NCI-H69 (cell line): ENCODE measurements at regions not wholly inside any gene's neighbourhood (a gene's known extent, or its start where the extent isn't known, plus 50 kb on each side); places are given as distances from the start of the nearest gene placed in this dataset.
A peak's percentile ranks its signal among the peaks of the same experiment; 100 is the strongest.
"Not testable (repeated sequence)": the region's sequence is repeated elsewhere in the genome, so short reads cannot be mapped to it uniquely, and the experiment has no call there.

Source experiments
- DNase-seq: peaks from one replicate; lab custom pipeline; 2025; lab: John Stamatoyannopoulos, UW

DNA sequence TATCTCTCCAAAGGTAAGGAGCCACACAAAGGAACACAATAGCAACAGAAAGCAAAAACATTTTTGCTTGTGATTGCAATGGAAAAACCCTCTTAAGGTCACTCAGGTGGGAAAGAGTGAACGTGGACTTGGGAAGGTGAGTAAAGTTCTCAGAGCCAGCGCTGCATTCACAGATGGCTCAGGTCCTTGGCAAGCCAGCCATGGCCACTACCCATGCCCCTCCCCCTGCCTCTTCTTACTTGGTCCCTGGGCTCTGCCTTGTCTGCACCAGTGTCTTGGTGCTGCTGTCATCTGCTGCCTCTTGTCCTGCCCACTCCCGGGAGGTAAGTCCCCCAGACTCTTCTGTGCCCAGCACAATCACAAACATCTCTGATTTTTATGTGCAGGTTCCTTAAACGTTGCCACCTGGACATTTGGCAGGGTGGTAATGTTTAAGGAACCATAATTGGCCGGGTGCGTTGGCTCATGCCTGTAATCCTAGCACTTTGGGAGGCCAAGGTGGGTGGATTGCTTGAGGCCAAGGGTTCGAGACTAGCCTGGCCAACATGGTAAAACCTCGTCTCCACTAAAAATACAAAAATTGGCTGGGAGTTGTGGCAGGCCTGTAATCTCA is 74.6 kb downstream of the FEM1C start:
- DNase-seq, result no peak

DNA sequence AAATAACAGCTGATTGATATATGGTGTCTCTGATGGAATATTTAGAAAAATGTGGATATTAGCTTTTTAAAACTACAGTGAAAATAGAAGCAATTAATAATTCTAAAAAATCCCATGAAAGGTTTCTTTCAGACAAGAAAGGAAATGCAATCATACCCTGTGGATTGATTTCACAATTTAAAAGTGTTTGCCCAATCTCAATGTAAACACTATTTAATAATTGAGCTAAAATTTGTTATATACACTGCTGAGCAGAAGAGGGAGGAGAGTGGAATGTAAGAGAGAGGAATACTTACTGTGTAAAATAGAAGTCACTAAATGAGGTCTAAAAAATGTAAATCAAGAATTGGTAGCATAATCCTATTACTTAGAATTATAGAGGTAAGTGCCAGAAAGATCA is 76.9 kb downstream of the FEM1C start:
- DNase-seq, result peak; percentile 27

DNA sequence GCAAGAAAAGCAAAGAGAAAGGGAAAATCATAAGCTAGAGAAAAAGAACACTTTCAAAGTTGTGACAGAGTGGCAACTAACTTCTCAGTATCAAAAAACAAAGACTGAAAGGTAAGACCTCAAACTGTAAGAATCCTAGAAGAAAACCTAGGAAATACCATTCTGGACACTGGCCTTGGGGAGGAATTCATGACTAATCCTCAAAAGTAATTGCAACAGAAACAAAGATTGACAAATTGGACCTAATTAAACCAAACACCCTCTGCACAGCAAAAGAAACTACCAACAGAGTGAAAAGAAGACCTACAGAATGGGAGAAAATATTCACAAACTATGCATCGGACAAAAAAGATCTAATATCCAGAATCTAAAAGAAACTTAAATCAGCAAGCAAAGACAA is 79.1 kb downstream of the FEM1C start:
- no peak for DNase-seq

DNA sequence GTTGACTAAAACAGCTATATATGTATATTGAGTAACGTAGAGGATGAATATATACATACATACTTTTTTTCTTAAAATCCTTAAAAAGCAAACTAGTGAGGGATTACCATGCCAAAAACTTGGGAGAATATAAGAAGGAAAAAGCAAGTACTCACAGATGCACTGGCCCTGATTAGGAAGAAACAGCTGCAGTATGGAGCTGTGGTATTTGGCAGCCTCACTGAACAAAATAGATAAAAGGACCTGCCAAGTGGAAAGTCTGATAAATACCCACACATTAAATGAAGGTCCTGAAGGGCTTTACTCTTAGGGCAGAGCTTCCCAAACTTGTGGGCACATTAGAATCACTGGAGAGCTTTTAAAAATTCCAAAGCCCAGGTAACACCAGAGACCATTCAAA is 80.6 kb downstream of the FEM1C start:
- no peak for DNase-seq

DNA sequence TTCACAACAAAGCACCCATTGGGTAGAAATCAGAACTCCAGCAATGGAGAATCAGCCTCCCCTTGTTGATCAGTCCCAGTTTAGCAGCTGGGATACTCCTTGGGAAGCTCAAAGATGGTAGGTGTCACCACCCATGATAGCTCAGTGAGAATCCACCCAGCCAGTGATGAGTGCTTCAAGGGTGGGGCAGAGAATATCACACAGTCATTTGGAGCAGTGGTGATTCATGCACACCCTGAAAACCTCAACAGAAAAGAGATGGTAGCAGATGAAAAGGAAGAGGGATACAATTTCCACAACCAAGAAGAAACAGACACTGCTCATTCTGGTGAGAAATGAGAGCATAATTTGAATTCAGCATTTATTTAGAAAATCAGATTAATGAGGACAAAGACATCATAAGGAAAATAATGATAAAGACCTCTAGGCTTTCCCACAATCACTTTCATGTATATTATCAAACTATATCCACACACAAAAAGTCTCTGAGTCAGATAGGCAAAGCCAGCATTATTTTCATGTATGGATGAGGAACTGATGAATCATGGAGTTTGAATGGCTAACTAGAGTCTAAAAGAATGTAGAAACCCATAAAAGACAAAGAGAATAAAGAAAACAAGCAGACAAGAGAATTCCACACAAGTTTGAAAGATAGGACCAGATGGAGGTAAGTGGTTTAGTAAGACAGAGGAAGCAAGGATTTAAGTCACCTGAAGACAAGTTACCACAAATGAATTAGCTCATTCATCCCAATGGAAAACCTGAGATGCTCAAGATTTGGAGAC is 82.9 kb downstream of the FEM1C start:
- DNase-seq, result no peak

DNA sequence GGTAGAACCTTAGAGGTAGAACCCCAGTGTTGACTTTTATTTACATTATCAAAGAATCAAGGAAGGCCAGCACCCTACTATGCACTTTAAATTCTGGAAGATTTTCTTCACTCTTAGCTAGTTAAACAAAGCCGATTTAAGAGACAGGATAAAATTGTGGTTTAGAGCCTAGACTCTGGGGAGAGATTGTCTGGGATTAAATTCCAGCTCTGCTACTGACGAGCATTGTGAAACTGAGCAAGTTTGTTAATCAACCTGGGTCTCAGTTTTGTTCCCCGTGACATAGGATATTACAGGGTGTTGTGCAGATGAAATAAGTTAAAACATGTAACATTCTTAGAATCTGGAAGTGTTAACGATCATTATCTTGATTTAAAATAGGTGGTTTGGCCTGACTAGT is 83.5 kb downstream of the FEM1C start:
- DNase-seq, result no peak

DNA sequence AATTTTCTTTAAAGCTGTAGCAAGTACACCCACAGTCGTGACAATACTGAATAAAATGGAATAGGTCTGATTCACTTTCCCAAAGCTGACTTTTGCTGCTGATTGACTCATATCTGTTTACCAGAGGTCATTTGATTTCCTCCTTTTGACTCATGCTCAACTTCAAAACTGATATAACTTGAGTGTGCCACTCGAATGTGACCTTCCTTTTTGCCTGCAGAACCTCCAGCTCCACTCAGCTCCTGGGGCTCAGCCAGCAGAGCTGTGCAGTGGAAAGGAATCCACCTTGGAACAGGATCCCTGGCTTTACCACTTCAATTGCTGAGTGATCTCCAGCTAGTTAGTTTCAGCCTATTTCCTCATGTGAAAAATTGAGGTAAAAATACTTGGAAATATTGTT is 84.1 kb downstream of the FEM1C start:
- DNase-seq, result no peak

DNA sequence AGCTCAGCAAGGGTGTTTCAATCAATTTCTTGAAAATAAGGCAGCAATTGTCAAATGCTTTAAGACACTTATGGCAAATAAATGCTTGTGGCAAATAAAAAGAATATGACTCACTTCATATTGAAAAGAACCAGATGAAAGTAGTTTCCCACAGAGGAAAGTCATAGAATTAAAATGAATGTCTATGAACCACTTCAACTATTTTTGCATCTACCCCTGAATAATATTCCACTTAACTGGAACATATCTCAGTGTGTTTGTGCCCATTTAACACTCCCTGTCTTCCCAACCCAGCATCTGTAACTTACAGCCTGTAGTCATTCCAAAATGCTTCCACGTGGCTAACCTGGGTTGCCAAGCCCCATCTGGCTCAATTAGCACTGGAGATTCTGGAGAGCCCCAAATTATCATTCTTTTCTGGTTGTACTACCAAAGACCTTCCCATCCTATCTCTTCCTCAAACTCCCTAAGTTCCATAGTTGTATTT is 84.7 kb downstream of the FEM1C start:
- no peak for DNase-seq

DNA sequence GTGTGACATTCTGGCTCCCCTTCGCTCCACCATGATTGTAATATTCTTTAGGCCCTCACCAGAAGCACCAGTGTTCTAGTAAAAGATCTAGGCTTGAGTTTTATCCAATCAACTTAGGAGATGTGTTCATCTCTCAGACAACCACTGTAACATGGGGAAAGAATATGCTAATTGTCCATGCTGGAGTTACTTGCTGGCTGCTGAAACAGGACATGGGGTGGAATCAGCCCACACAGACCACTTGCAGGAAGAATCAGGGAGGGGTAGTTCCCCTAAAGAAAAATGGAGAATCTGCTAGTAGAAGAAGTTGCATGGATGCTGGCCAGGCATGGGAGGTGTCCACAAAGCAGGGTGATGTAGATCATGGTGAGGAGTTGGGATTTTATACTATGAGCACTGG is 86.2 kb downstream of the FEM1C start:
- DNase-seq, result no peak

DNA sequence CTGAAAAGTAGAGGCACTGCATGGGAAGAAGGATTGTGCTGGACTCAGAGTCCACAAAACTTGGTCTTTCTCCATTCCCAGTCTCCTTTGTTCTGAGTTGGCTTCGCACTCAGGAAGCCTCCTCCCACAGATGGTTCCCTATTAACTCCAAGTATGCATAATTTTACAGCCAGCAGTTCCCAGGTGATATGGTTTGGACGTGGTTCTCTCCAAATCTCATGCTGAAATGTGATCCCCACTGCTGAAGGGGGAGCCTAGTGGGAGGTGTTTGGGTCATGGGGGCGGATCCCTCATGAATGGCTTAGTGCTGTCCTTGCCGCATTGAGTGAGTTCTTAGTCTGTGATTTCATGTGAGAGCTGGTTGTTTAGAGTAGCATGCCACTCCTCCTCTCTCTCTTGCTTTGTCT is 86.6 kb downstream of the FEM1C start:
- peak; percentile 60 for DNase-seq

DNA sequence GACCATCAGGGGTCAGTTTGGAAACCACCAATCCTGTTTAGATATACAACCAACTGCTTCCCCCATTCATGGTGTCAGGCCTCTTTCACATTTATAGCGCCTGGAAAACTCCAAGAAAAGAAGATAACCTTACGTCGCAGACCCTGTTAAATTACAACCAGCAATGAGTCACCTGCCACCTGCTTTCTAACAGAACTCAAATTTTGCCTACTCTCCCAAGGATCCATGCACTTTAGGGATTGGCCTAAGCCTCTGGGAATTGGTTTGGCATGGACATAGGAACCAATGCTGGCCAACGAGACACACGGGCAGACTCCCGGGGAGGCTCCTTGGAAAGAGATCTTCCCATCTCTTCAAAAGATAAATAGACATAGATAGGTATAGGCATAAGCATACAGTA is 87.0 kb downstream of the FEM1C start:
- peak; percentile 22 for DNase-seq

DNA sequence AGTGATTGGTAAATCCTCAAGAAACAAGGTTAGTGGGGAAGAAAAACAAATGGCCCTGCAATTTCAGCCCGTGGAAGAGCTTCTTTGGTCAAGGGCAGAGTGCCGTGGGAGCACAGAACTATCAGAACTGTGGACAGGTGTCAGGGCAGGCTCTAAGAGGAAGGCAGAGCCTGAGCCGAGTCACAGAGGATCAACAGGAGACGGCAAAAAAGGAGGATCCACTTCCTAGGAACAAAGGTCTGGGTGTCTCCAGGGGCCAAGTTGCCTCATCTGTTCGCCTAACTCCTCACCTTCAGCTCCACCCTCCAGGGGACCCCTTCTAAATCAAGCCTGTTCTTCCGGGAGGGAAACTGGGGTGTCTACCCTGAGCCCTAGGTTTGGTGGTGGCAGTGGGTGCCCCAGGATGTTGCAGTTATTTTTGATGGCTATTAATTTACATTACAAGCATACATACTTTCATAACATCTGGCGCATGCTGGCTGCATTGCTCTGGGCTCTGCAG is 88.0 kb downstream of the FEM1C start:
- peak; percentile 29 for DNase-seq

DNA sequence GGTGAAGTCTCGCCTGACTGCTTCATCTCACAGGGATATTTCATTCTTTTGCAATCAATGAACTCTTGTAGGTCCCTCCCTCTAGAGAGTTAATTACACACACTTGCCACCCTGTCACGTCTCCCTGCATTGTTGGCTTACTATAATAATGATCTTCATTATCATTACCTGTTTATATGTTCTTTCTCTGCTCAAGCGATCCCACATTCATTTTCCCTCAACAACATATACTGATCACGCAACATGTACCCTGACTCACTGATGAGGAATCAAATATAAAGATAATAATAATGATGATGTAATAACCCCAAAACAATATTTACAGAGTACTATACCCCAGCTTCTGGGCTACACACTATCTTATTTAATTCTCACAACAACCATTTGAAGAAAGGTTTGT is 88.5 kb downstream of the FEM1C start:
- DNase-seq, result no peak

DNA sequence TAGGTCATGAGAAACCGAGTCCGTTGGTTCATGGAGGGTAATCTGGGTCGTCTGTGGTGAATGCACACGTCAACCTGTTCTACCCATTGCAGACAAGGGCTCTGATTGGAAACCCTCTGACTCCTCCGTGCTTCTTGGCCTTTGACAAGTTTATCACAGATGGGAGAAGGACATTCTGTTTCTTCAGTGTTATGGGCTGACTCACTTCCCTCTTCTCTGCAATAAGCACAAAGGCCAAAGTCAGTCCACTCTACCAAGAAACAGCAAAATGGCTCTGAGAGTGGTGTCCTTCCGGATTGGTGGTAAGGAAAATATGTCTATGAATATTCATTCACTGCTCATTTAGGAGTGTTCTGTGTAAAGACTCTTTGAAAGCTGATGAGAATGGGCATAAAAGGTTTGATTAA is 89.3 kb downstream of the FEM1C start:
- DNase-seq, result no peak

DNA sequence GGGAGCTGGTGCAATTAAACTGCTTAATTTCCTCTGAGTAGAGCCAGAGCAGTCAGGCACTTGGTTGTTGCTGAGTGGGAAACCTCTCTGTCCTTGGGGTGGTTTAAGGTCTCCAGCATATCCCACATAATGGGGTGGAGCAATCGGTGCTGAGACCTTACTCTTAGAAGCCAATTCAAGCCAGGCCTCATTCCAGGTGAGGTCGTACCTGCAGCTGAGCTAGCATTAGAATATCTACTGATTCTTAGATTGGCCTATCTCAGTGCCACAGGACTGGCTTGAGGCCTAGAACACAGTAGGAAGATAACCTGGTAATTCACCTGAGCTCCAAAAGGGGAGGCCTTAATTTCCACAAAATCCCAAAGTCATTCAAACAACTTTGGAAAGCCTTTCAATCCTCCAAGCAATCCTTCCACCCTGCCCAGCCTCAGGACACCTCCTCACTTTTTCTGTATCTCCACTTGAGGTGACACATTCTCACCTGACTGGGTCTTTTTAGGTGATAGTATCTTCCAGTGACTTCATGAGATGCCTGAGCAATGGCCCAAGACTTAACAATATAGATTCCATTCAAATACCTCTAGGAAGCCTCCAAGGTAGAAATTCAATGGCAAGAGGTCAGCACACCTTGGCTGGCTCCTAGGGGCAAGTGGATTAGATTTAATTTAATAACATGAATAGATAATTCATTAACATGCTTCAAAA is 91.0 kb downstream of the FEM1C start:
- no peak for DNase-seq

DNA sequence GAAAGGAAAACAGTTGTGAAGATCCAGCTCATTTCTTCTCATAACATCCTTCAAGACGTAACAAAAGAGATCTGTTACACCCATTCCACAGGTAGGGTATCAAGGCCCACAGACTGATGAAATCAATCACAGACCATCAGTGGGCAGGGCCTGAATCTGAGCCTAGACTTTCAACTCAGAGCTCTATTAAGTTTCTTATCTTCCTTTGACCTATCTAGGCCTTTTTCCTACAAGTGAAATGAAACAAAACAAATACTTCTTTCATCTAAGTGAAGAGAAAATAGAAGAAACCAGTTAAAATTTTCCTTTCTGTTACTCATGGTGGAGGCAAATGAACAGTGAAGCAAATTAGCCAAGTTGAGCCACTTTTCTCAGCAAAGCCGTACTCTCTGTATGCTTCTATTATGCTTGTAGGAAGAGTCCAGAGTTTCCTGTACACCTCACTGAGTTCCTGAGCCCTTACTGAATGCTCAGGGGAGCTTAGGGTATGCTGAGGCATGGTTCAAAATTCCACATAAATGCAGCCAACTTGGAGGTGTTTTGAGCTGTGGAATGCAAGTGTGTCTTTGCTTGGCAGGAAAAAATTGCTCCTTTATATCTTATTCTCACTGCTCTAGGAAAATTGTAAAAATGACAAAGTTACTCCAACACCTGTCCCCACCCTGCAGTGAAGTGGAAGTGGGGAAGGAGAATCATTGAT is 91.9 kb downstream of the FEM1C start:
- DNase-seq, result no peak

DNA sequence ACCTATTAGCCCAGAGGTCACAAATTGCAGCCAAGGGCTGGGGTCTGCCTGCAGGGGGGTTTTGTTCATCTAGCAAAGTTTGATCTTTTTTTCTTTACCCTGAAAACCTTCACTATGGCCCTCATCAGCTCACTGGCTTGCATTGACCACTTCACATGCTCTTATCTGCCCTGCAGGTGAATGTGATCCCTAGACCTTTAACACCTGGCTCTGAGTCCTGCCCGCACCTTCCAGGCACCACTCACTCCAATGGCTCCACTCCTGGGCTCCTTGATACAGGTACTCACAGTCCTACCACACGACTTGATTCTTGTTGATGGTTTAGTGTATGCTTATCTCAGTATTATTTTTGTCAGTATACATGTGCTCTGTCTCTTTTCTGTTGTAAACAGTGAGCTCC is 92.5 kb downstream of the FEM1C start:
- no peak for DNase-seq

DNA sequence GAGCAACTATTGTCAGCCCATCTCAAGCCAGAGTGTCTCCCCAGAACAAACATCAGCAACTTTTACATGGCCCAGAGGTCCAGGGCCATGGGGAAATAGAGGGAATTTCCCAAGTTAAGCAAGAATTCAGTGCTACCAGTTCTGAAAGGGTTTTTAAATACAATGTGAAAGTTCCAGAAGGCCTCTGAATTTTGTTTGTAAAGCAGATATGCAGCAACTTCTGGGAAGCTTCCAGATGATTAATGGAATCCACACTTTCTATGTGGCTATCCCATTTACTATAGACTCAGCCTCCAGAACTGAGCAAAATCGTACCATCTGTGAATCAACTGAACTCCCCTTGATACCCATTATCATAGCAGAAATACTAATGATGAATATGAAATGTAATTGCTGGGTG is 93.8 kb downstream of the FEM1C start:
- DNase-seq, result peak; percentile 83

DNA sequence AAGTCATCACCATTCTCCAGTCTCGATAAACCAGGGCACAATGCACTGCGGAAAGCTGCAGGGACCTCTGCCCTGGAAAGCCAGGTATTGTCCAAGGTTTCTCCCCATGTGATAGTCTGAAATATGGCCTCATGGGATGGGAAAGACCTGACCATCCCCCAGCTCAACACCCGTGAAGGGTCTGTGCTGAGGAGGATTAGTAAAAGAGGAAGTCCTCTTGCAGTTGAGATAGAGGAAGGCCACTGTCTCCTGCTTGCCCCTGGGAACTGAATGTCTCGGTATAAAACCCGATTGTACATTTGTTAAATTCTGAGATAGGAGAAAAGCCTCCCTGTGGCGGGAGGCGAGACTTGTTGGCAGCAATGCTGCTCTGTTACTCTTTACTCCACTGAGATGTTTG is 95.9 kb downstream of the FEM1C start:
- not testable (repeated sequence) for DNase-seq

DNA sequence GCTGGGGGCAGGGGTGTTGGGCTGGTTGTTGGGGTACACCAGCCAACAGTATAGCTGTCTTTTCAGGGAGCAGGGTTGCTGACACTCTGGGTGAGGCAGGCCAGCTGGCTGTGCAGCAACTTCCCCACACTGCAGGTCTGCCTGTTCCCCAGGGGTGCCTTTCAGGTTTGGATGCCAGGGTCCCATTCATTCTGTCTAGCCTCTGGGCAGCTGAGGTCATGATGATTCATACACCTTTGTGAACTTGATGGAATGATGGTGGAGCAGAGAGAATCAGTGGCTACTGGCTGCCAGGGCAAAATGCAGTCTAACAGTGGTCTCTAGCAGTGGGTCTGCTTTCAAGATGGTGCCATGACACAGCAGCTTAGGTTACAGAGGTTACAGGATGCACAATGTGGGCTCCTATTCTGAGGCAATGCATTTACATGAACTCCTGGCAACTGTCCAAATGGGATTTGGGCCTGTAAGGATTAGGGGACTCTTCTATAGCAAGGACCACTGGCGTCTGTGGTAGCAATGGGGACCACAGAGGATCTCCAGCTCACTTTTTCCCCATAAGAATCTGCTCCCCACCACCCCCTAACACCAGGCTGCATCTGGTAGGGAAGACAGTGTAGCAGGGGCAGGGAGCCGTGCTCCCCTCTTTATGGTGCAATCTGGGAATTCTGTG is 103.7 kb downstream of the FEM1C start:
- peak; percentile 56 for DNase-seq

DNA sequence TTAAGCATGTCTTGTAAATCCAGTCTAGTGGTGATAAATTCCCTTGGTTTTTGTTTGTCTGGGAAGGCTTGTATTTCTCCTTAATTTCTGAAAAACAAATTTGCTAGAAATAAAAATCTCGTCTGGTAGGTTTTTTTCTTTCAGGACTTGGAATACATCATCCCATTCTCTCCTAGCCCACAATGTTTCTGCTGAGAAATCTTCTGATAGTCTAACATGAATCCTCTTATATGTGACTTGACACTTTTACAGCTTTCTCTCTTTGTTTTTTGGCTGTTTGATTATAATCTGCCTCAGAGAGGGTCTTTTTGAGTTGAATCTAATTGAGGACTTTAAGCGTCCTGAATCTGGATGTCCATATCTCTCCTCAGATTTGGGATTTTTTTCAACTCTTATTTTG is 104.9 kb downstream of the FEM1C start:
- no peak for DNase-seq

DNA sequence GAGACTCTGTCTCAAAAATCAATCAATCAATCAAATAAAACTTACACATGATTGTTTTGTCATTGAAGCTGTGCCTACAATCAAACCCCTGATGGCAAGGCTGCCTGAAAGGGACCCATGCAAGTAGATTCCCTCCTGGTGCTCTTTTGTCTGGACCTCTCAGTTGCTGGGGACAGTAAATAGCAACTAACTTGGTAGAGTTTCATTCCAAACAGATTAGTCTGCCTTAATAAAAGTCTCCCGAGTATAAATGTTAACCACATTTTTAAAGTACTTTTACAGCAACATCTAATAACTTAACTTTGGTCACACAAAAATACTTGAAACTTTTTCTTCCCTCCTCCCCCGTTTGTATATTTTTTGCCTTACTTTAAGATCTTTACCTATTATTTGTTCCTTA is 105.5 kb downstream of the FEM1C start:
- no peak for DNase-seq
